Esophagus muscularis mucosa (tissue), 4 donors: ENCODE measurements at regions not wholly inside any gene's neighbourhood (a gene's known extent, or its start where the extent isn't known, plus 50 kb on each side); places are given as distances from the start of the nearest gene placed in this dataset.

Experiments used
- DNase-seq: peaks from one replicate; pipeline ENCODE4 v3.0.0-alpha.2; 2017; ENCODE audit errors: extremely low spot score
- H3K27ac ChIP-seq, 4 donors: fragments of 200-600 bp; sonication (generic); replicated peaks in 1 of 4; 1 replicate in 3 of 4; 2 replicates in 1 of 4; pipeline ENCODE4 v1.5.1; 2016 to 2019; ENCODE audit warnings: mild to moderate bottlenecking in 1 of 4
- H3K27me3 ChIP-seq, 4 donors: fragments of 200-600 bp; sonication (generic); one replicate each; pipeline versions ENCODE4 v1.5.1 to v1.6.0; 2016 to 2019
- H3K36me3 ChIP-seq, 4 donors: fragments of 200-600 bp; sonication (generic); one replicate each; pipeline ENCODE4 v1.5.1; 2016 to 2019
- H3K4me1 ChIP-seq, 4 donors: fragments of 200-600 bp; sonication (generic); one replicate each; pipeline ENCODE4 v1.5.1; 2016 to 2019
- H3K4me3 ChIP-seq, 4 donors: fragments of 200-600 bp; sonication (generic); 1 replicate in 2 of 4; 2 replicates in 2 of 4; pipeline ENCODE4 v1.5.1; 2016 to 2019; ENCODE audit warnings: mild to moderate bottlenecking in 4 of 4, moderate library complexity in 1 of 4
- H3K9me3 ChIP-seq, 4 donors: fragments of 200-600 bp; sonication (generic); 1 replicate in 3 of 4; 2 replicates in 1 of 4; pipeline ENCODE4 v1.5.1; 2016 to 2019
- CTCF ChIP-seq, 3 experiments: fragments of 200-600 bp in 2 of 3; fragments of 450-650 bp in 1 of 3; sonication (generic) in 2 of 3; IDR thresholded peaks; one replicate each; pipeline ENCODE4 v1.5.1; 2017 to 2019; ENCODE audit warnings: antibody characterized with exemption in 3 of 3, mild to moderate bottlenecking in 2 of 3, moderate library complexity in 1 of 3
- EP300 ChIP-seq: sonication (generic); formaldehyde crosslinking; IDR thresholded peaks from one replicate; pipeline ENCODE4 v1.6.1; 2017; ENCODE audit warnings: antibody characterized with exemption
- POLR2A ChIP-seq: fragments of 450-650 bp; IDR thresholded peaks from one replicate; pipeline ENCODE4 v1.6.1; 2017; ENCODE audit warnings: antibody characterized with exemption, moderate library complexity, mild to moderate bottlenecking, low read depth
- POLR2AphosphoS5 ChIP-seq, 2 donors: sonication (generic); formaldehyde crosslinking; IDR thresholded peaks; one replicate each; pipeline ENCODE4 v1.6.1; 2017; ENCODE audit warnings: antibody characterized with exemption in 2 of 2
- WGBS: methylation state at CpG from one replicate; pipeline ENCODE4 v1.1.5; 2018; 5-methylcytosine and 5-hydroxymethylcytosine counted together
- intact Hi-C: fragments of 100-400 bp; cut with DNase I; formaldehyde crosslinking; loops from one replicate; pipeline ENCODE4 v1.15.1; 2023

- Histone ChIP-seq H3K9me3 (no peaks in the 10 kb centered on the region), H3K4me3 (no peak overlapping the region), H3K4me1 (no peaks in the 10 kb centered on the region), H3K27ac (no peak overlapping the region), H3K27me3 (no peaks in the 10 kb centered on the region), H3K36me3 (no peaks in the 10 kb centered on the region)
- no peak for TF ChIP-seq EP300
- TF ChIP-seq POLR2A: no peak
- no peak for TF ChIP-seq POLR2AphosphoS5 (IDR thresholded peaks at IDR 0.05)
- TF ChIP-seq CTCF (IDR thresholded peaks at IDR 0.05): no peak
- 93% methylated on average over 38 of the region's 41 CpGs for WGBS
- no peak for DNase-seq
- intact Hi-C loops: no loop called here
These were observed 1195.1 kb upstream of the CHAC2 start for GRCh38 chr2:52572469-52572894.

- no peak for DNase-seq
- H3K27me3 ChIP-seq: no peaks in the 10 kb centered on the region
- WGBS: 97% methylated on average over 58 of the region's 65 CpGs
- H3K36me3 ChIP-seq: no peaks in the 10 kb centered on the region
- H3K4me1 ChIP-seq: no peaks in the 10 kb centered on the region
- TF ChIP-seq EP300 (no peak), CTCF (IDR thresholded peaks at IDR 0.05) (no peak), POLR2AphosphoS5 (IDR thresholded peaks at IDR 0.05) (no peak), POLR2A (no peak)
- H3K4me3 ChIP-seq: no peak overlapping the region
- intact Hi-C loops: no loop called here
- H3K27ac ChIP-seq: no peak overlapping the region
- no peaks in the 10 kb centered on the region for H3K9me3 ChIP-seq
These were observed 1195.9 kb upstream of the CHAC2 start for GRCh38 chr2:52571380-52572347.

GRCh38 chr2:52570716-52571115 is 1196.9 kb upstream of the CHAC2 start:
- intact Hi-C loops: no loop called here
- no peak for DNase-seq
- Histone ChIP-seq H3K27me3 (no peaks in the 10 kb centered on the region), H3K27ac (no peak overlapping the region), H3K9me3 (no peaks in the 10 kb centered on the region), H3K4me1 (no peaks in the 10 kb centered on the region), H3K36me3 (no peaks in the 10 kb centered on the region), H3K4me3 (no peak overlapping the region)
- TF ChIP-seq POLR2AphosphoS5 (IDR thresholded peaks at IDR 0.05) (no peak), EP300 (no peak), POLR2A (no peak), CTCF (IDR thresholded peaks at IDR 0.05) (no peak)
- WGBS: 89% methylated on average over 19 of the region's 19 CpGs

GRCh38 chr2:52563151-52563550 is 1204.5 kb upstream of the CHAC2 start:
- no peaks in the 10 kb centered on the region for H3K27me3 ChIP-seq
- no peaks in the 10 kb centered on the region for H3K4me1 ChIP-seq
- WGBS: 56% methylated on average over 3 of the region's 3 CpGs
- no peak for DNase-seq
- intact Hi-C loops: no loop called here
- H3K4me3 ChIP-seq: no peak overlapping the region
- H3K27ac ChIP-seq: no peak overlapping the region
- H3K9me3 ChIP-seq: no peaks in the 10 kb centered on the region
- TF ChIP-seq EP300: no peak
- TF ChIP-seq CTCF (IDR thresholded peaks at IDR 0.05): no peak
- TF ChIP-seq POLR2AphosphoS5 (IDR thresholded peaks at IDR 0.05): no peak
- TF ChIP-seq POLR2A: no peak
- no peaks in the 10 kb centered on the region for H3K36me3 ChIP-seq
